Activated CD4-positive, alpha-beta T cell treated with anti-CD3 and anti-CD28 coated beads for 48 hours (primary cell): ENCODE measurements at regions not wholly inside any gene's neighbourhood (a gene's known extent, or its start where the extent isn't known, plus 50 kb on each side); places are given as distances from the start of the nearest gene placed in this dataset.
"Not testable (repeated sequence)": the region's sequence is repeated elsewhere in the genome, so short reads cannot be mapped to it uniquely, and the experiment has no call there.

Source experiments
- DNase-seq: peaks from one replicate; pipeline ENCODE4 v3.0.0-alpha.2; 2020

DNA sequence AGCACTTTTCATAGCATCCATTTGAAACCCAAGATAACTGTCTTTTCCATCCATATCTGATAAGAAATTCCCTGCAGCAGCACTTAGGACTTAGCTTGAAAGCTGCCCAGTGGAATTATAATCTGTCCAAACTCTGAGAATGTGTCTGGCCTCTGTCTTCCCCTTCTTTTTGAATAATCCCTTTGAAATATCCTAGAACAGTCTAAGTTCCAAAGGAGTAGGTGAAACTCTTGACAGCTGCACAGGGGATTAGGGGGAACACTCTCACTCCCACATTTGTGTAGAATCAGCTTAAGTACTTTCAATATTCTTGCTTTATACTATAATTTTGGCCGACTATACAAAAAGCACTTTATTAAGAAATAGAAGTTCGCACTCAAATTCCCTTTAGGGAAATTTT lies 157.7 kb downstream of the PAPSS1 start:
- DNase-seq = no peak

GRCh38 chr4:107561481-107561880 lies 158.6 kb downstream of the PAPSS1 start:
- DNase-seq = no peak

DNA sequence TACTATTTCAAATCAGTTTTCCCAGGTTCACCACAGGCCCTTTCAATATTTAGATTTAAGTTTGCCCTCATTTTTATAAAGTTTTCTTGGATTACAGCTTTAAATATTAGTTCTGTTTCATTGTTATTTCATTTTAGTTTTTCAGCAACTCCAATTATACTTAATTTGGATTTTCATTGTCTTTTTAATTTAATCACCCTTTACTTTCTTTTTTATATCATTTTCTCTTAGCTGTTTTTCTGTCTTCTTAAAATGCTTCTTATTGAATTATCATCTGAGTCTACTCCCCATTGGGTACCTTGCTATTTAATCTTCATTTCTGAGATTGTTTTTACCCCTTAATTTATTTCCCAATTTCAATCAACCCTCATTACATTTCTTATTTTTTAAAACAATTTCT lies 160.4 kb downstream of the PAPSS1 start:
- no peak for DNase-seq

- DNase-seq = no peak
These were observed 167.7 kb downstream of the PAPSS1 start for GRCh38 chr4:107552306-107552705.

- no peak for DNase-seq
These were observed 171.7 kb downstream of the PAPSS1 start for GRCh38 chr4:107548211-107548905.

DNA sequence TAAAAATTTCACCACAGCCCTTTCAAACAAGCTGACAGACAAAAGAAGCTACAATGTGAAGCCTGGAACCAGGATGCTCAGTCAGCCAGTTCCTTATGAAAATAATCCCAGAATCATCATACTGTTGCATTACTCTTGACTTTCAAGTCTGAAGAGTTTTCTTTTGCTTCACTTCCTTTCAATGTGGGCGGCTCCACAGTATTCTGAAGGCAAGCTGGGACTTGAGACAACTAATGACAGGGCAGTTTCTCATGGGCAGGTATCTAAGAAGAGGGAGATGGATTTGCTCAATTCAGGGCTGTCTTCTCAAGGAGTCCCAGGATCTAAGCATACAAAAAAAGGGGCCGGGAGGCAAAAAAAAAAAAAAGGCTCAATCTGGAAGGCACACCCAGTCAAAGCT lies 173.4 kb downstream of the PAPSS1 start:
- no peak for DNase-seq

- no peak for DNase-seq
These were observed 178.5 kb downstream of the PAPSS1 start for GRCh38 chr4:107541511-107541910.

- DNase-seq = no peak
These were observed 188.1 kb downstream of the PAPSS1 start for GRCh38 chr4:107531927-107532326.

DNA sequence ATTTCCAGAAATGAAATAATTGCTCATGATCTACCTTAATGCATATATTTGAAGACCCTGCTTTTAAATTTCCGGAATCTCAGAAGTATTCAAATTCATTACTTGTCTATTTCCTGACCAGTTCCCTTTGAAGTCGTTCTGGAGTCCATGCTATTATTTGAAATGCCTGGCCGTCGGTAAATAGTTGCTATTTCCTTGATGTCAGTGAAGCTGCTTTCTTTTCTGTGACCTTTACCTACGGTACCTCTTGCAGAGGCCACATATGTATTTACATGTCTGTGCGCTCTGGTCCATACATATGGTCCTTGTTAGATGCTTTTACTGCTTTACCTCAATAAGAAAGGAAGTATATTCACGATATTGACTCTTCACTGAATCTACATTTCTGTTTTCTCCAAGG lies 199.7 kb downstream of the PAPSS1 start:
- DNase-seq = no peak

DNA sequence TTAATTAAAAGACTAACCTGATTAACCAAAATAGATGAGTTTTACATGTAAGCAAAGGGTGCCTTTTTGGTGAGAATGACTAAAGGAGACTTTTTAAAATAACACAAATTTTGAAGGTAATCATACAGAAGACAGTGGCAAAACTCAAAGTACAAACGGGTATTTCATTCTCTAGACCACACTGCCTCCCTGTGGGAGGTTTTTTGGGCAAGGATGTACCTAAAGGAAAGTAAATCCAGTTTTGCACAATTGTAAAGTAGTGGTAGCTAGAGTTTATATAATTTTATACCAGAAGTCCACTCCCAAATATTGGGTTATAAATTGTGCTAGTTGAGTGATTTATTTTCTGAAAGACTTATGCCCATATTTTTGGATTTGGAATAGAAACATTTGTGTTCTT lies 201.0 kb downstream of the PAPSS1 start:
- DNase-seq = no peak

GRCh38 chr4:107518076-107518475 lies 202.0 kb downstream of the PAPSS1 start:
- no peak for DNase-seq

DNA sequence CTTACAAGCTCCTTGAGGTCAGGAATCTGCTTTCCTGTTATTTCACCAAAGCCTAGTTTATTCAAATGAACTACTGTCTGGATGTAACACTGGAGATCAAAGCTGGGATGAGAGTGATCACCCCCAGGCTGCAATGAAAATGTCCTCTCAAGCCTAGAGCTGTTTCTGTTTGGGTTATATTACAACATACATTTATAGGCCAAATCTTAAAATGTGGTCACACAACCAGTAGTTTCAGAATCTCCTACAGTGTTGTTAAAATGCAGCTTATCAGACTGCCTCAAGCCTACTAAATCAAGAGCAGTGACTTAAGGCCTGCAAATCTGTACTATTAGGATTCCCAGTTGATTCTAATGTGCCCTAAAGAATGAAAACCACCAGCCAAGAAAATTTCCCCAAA lies 207.5 kb downstream of the PAPSS1 start:
- no peak for DNase-seq

DNA sequence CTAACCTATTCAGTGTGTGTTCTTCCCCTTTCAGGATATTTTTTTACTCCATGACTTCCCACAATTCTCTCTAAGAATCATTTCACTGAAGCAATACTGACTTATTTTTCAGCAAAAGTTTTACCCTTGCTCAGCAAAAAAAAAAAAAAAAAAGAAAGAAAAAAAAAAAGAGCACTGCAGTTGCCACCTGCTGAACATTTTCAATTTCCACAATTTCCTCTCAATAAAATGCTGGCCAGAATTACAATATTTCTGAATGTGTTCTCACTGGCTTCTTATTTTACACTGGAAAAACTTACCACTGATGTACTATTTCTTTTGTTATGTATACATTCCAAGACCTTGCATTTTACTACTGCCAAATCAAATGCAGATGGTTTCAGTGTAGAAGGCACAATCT lies 210.4 kb downstream of the PAPSS1 start:
- DNase-seq = no peak

DNA sequence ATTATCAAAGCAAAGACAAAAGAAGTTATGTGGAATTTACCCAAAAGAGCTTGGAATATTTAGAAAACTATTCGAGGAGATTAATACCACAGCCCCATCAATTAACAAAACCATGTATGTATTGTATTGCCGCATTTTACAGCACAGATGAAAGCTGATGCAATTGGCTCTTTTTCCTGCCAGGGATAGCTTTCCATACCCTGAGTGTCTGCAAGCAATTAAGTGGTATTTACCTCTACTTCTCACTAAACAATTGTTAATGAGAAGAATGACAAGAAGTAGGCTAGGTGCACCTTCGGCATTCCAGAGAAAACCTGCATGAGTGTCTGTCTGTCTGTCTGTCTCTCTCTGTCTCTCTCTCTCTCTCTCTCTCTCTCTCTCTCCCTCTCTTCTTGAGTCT lies 219.5 kb downstream of the PAPSS1 start:
- no peak for DNase-seq

- no peak for DNase-seq
These were observed 223.0 kb downstream of the PAPSS1 start for GRCh38 chr4:107497054-107497453.

- DNase-seq = no peak
These were observed 227.5 kb downstream of the PAPSS1 start for GRCh38 chr4:107492566-107492965.

- DNase-seq = no peak
These were observed 229.9 kb downstream of the PAPSS1 start for GRCh38 chr4:107490116-107490515.

DNA sequence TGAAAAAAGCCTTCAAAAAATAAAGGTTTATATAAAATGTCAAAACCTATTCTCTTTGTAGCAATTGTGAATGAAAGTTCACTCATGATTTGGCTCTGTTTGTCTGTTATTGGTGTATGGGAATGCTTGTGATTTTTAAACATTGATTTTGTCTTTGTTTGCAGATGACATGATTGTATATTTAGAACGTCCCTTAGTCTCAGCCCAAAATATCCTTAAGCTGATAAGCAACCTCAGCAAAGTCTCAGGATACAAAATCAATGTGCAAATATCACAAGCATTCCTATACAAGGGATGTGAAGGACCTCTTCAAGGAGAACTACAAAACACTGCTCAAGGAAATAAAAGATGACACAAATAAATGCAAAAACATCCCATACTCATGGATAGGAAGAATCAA lies 236.4 kb downstream of the PAPSS1 start:
- not testable (repeated sequence) for DNase-seq

GRCh38 chr4:107482546-107482945 lies 237.5 kb downstream of the PAPSS1 start:
- no peak for DNase-seq

DNA sequence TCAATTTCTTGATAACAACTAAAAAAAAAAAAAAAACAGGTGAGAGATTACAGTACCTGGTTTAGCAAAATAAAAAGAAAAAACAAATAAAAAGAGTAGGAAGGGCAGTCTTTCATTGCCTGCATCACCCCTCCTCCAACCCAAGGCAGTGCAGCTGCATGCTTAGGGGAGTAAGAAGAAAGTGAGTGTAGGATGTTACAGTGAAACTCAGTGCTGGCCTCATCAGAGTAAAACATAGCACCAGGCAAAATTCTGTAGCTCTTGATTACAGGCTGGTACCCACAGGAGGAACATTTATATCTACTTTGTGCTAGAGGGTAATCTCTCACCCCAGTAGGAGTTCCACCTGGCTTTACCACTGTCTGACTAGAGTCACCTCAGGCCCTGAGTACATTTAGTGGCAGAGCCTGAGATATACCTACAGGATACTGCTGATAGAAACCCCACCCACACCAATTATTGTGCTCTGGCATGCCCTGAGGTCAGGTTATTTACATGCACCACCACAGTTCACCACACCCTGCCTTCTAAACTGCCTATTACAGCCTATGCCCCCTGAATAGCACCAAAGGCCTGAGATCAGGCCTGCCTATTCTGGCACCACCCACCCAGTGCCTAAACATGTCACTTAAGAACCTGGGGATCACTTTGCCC lies 241.6 kb downstream of the PAPSS1 start:
- DNase-seq = no peak

- DNase-seq = no peak
These were observed 246.9 kb downstream of the PAPSS1 start for GRCh38 chr4:107473126-107473525.

DNA sequence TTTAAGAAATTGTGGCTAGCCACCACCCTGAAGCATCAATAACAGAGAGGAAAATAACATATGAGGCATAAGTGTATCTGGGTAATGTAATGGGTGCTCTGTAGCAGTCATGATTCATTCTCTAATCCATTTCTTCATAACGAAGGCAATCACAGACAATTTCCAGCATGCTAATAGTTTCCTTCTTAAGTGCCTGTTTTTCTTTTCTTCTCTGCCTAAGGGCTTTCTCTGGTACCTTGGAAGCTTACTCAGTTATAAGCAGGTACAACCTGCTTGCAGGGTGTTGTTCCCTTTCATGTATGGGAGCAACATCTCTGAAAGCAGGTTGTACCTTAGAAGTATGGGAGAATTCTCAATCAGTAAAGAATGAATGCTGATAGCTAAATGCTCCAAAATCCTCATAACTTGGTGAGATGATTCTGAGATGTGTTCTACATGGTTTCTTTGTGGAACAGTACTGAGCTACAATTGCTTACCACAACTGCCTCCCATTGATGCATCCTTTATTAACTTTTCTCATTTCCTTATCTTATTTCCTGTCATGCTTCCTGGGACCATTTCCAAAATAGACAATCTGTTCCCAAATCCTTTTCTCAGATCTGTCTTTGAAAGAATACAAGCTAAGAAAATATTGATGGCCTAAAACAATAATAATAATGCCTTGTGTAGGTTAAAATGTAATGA lies 247.6 kb downstream of the PAPSS1 start:
- no peak for DNase-seq

- no peak for DNase-seq
These were observed 249.9 kb downstream of the PAPSS1 start for GRCh38 chr4:107470173-107470572.

GRCh38 chr4:107468812-107469211 lies 251.2 kb downstream of the PAPSS1 start:
- DNase-seq = no peak
